ENCODE measurements at regions not wholly inside any gene's neighbourhood (a gene's known extent, or its start where the extent isn't known, plus 50 kb on each side); places are given as distances from the start of the nearest gene placed in this dataset.

GRCh38 chr3:168341192-168341815, 245.6 kb upstream of the GOLIM4 start (continued):
- TF ChIP-seq ZNF687 (CRISPR knock-in tag; IDR thresholded peaks at IDR 0.05) (no peak), BCL3 (CRISPR knock-in tag; IDR thresholded peaks at IDR 0.05) (no peak), THYN1 (CRISPR knock-in tag; IDR thresholded peaks at IDR 0.05; ENCODE audit: borderline replicate concordance, low read depth) (no peak)

- H3K4me2 ChIP-seq (ENCODE audit: low read depth, low read length): no peak overlapping the region
- no peak overlapping the region for H3K27ac ChIP-seq (ENCODE audit: extremely low read length, insufficient read depth, low read length)
- H3K9me3 ChIP-seq (ENCODE audit: low read length): no peaks in the 10 kb centered on the region
- ChIA-PET CTCF (ENCODE audit: low intra/inter-chr PET ratio, low total read pairs) (no interaction called here), POLR2A (no interaction called here)
- WGBS (ENCODE audit: low lambda C conversion rate): 0% methylated on average over 1 of the region's 1 CpG
- in situ Hi-C loops (cut with HindIII; ENCODE audit: extremely low pct_ligation_motif_present, low pct_unique_long_range_greater_than_20kb) (no loop called here), intact Hi-C loops (cut with micrococcal nuclease; ENCODE audit: unreplicated experiment) (no loop called here)
- H3K4me3 ChIP-seq (replicated peaks in 1 of 3; ENCODE audit: insufficient read depth in 1 of 3, low read depth in 2 of 3, low read length in 3 of 3): no peak overlapping the region
- no peaks in the 10 kb centered on the region for H3K79me2 ChIP-seq (ENCODE audit: insufficient read depth, low read length)
- H3K9ac ChIP-seq (ENCODE audit: insufficient read depth, low read depth, low read length): no peak overlapping the region
- no TSS peak for BruUV-seq (replicated peaks)
- no peaks in the 10 kb centered on the region for H3K36me3 ChIP-seq (replicated peaks in 1 of 2; ENCODE audit: control insufficient read depth in 1 of 2, insufficient read depth in 2 of 2, low read length in 2 of 2)
- no peak overlapping the region for H2AFZ ChIP-seq (ENCODE audit: low read length)
- no peaks in the 10 kb centered on the region for H4K20me1 ChIP-seq (ENCODE audit: insufficient read depth, low read length)
- no peaks in the 10 kb centered on the region for H3K4me1 ChIP-seq (ENCODE audit: insufficient read depth, low read length)
- DNase-seq (ENCODE audit: low spot score) (no peak), ATAC-seq (no peak), FAIRE-seq (no peak)
- no peaks in the 10 kb centered on the region for H3K27me3 ChIP-seq (ENCODE audit: control insufficient read depth in 1 of 2, insufficient read depth in 2 of 2, low read length in 2 of 2)
- TF ChIP-seq ZNF678 (CRISPR knock-in tag; IDR thresholded peaks at IDR 0.05) (no peak), ZNF318 (CRISPR knock-in tag; IDR thresholded peaks at IDR 0.05) (no peak)
Measured at GRCh38 chr3:168338161-168338560, 242.4 kb upstream of the GOLIM4 start.
